ENCODE measurements at regions not wholly inside any gene's neighbourhood (a gene's known extent, or its start where the extent isn't known, plus 50 kb on each side); places are given as distances from the start of the nearest gene placed in this dataset.

GRCh38 chr6:23244300-23244699 is 674.9 kb downstream of the HDGFL1 start (continued):
- TF ChIP-seq ZNF362 (tag by site-specific recombination; IDR thresholded peaks at IDR 0.05) (no peak), ZXDB (tag by site-specific recombination; IDR thresholded peaks at IDR 0.05) (no peak), ZNF521 (tag by site-specific recombination; IDR thresholded peaks at IDR 0.05) (no peak), SALL2 (tag by site-specific recombination; IDR thresholded peaks at IDR 0.05; ENCODE audit: borderline replicate concordance) (no peak)

GRCh38 chr6:23245572-23245971 is 676.2 kb downstream of the HDGFL1 start:
- no peaks in the 10 kb centered on the region for H3K4me1 ChIP-seq (ENCODE audit: control insufficient read depth, insufficient read depth, low read length)
- CTCF ChIA-PET, result interaction anchor here (1.2 kb wide), 1 partner anchor 54 kb away, joined by 3 read pairs; no protein-coding TSS in a partner anchor
- H3K4me3 ChIP-seq (ENCODE audit: low read depth, low read length), result no peak overlapping the region
- no peaks in the 10 kb centered on the region for H3K9me3 ChIP-seq (ENCODE audit: control insufficient read depth, insufficient read depth, low read depth, low read length)
- no peaks in the 10 kb centered on the region for H3K36me3 ChIP-seq (ENCODE audit: control insufficient read depth in 2 of 2, insufficient read depth in 1 of 2, low read length in 2 of 2)
- H3K27ac ChIP-seq (ENCODE audit: extremely low read depth, low read depth, low read length), result no peak overlapping the region
- POLR2A ChIA-PET, result no interaction called here
- TF ChIP-seq ZBTB49 (tag by site-specific recombination; IDR thresholded peaks at IDR 0.05; ENCODE audit: low read depth), result no peak
- no peak for TF ChIP-seq ZNF677 (tag by site-specific recombination; IDR thresholded peaks at IDR 0.05)
- TF ChIP-seq ZNF626 (tag by site-specific recombination; IDR thresholded peaks at IDR 0.05), result no peak
- no peak for TF ChIP-seq ZBTB17 (tag by site-specific recombination; IDR thresholded peaks at IDR 0.05)
- TF ChIP-seq ZNF529 (tag by site-specific recombination; IDR thresholded peaks at IDR 0.05; ENCODE audit: insufficient replicate concordance), result no peak
- TF ChIP-seq ZNF19 (tag by site-specific recombination; IDR thresholded peaks at IDR 0.05; ENCODE audit: low read depth), result no peak
- TF ChIP-seq ZFHX2 (tag by site-specific recombination; conservative IDR thresholded peaks at IDR 0.05), result no peak
- no peak for TF ChIP-seq ZBTB7A (tag by site-specific recombination; IDR thresholded peaks at IDR 0.05; ENCODE audit: low read depth)
- no peak for TF ChIP-seq ZEB2 (tag by site-specific recombination; IDR thresholded peaks at IDR 0.05)
- no peak for TF ChIP-seq ZBTB20 (tag by site-specific recombination; IDR thresholded peaks at IDR 0.05)
- TF ChIP-seq ZXDB (tag by site-specific recombination; IDR thresholded peaks at IDR 0.05), result no peak
- no peak for TF ChIP-seq ZNF214 (tag by site-specific recombination; IDR thresholded peaks at IDR 0.05; ENCODE audit: borderline replicate concordance)
- TF ChIP-seq AEBP2 (tag by site-specific recombination; IDR thresholded peaks at IDR 0.05; ENCODE audit: borderline replicate concordance), result no peak
- TF ChIP-seq ZBTB48 (tag by site-specific recombination; IDR thresholded peaks at IDR 0.05), result no peak
- TF ChIP-seq GLI2 (tag by site-specific recombination; IDR thresholded peaks at IDR 0.05; ENCODE audit: borderline replicate concordance, low read depth), result no peak
- TF ChIP-seq ZNF600 (tag by site-specific recombination; IDR thresholded peaks at IDR 0.05), result no peak
- no peak for TF ChIP-seq ZNF791 (tag by site-specific recombination; IDR thresholded peaks at IDR 0.05)
- TF ChIP-seq ZNF184 (tag by site-specific recombination; IDR thresholded peaks at IDR 0.05), result no peak
